B cell (primary cell): ENCODE measurements at regions not wholly inside any gene's neighbourhood (a gene's known extent, or its start where the extent isn't known, plus 50 kb on each side); places are given as distances from the start of the nearest gene placed in this dataset.

ENCODE experiments used
- ATAC-seq: fragments of 200-7000 bp; cut with Tn5 transposase; one replicate; pipeline ENCODE4 v1.10.0; 2021; ENCODE audit warnings: low read depth, mild to moderate bottlenecking, moderate number of reproducible peaks, moderate library complexity
- CTCF ChIA-PET: fragments of 350-600 bp; sonication (Branson Sonifier 250); formaldehyde crosslinking; loops from one replicate; lab custom pipeline; 2021; ENCODE audit warnings: antibody characterized with exemption, inconsistent platforms; lab: Charles Lee
- POLR2A ChIA-PET: fragments of 350-600 bp; sonication (Branson Sonifier 250); formaldehyde crosslinking; loops from one replicate; lab custom pipeline; 2021; ENCODE audit warnings: antibody characterized with exemption; lab: Charles Lee
- DNase-seq: peaks from one replicate; pipeline ENCODE4 v3.0.0; 2013
- H2AFZ ChIP-seq: 2 replicates; pipeline ENCODE4 v1.6.1; 2012; ENCODE audit warnings: mild to moderate bottlenecking, low read depth, low read length; ENCODE audit not compliant: insufficient read depth, poor library complexity, severe bottlenecking
- H3K27ac ChIP-seq, 2 donors: 1 replicate in 1 of 2; 2 replicates in 1 of 2; pipeline ENCODE4 v1.5.1; 2012 to 2013; ENCODE audit warnings: low read length in 2 of 2, mild to moderate bottlenecking in 2 of 2, moderate library complexity in 1 of 2
- H3K27me3 ChIP-seq, 4 experiments: fragments of 200-600 bp in 1 of 4; sonication (generic) in 1 of 4; replicated peaks in 1 of 4; 1 replicate in 2 of 4; 2 replicates in 2 of 4; pipeline versions ENCODE4 v1.6.1 to v1.7.0; 2013 to 2016; ENCODE audit warnings: low read length in 3 of 4, mild to moderate bottlenecking in 2 of 4, mixed read lengths in 1 of 4, moderate library complexity in 1 of 4; ENCODE audit not compliant: insufficient read depth in 4 of 4, control insufficient read depth in 3 of 4; ENCODE audit errors: control extremely low read depth in 1 of 4
- H3K36me3 ChIP-seq, 2 experiments: replicated peaks in 1 of 2; 1 replicate in 1 of 2; 2 replicates in 1 of 2; pipeline versions ENCODE4 v1.6.1 to v1.7.1; 2013; ENCODE audit warnings: low read length in 1 of 2; ENCODE audit not compliant: insufficient read depth in 2 of 2, control insufficient read depth in 1 of 2; ENCODE audit errors: control extremely low read depth in 1 of 2, extremely low read depth in 1 of 2
- H3K4me1 ChIP-seq, 2 donors: fragments of 200-600 bp in 1 of 2; sonication (generic) in 1 of 2; 1 replicate in 1 of 2; 2 replicates in 1 of 2; pipeline versions ENCODE4 v1.5.1 to v1.6.1; 2013 to 2017; ENCODE audit warnings: low read length in 2 of 2; ENCODE audit not compliant: control insufficient read depth in 2 of 2, insufficient read depth in 2 of 2
- H3K4me2 ChIP-seq: replicated peaks from 2 replicates; pipeline ENCODE3; 2012; ENCODE audit warnings: mild to moderate bottlenecking, low read depth, low read length; ENCODE audit not compliant: poor library complexity, severe bottlenecking
- H3K4me3 ChIP-seq, 5 experiments: fragments of 200-600 bp in 1 of 5; sonication (generic) in 1 of 5; 1 replicate in 3 of 5; 2 replicates in 2 of 5; pipeline versions ENCODE4 v1.5.1 to v1.7.0; 2011 to 2016; ENCODE audit warnings: low read length in 4 of 5, mild to moderate bottlenecking in 4 of 5, low read depth in 2 of 5, control low read depth in 1 of 5, moderate library complexity in 1 of 5; ENCODE audit not compliant: insufficient read depth in 1 of 5; ENCODE audit errors: control extremely low read depth in 1 of 5, extremely low read depth in 1 of 5
- H3K79me2 ChIP-seq: fragments of 200-600 bp; sonication (generic); one replicate; pipeline ENCODE4 v1.6.0; 2016; ENCODE audit warnings: low read length; ENCODE audit not compliant: control insufficient read depth, insufficient read depth
- H3K9ac ChIP-seq: fragments of 200-600 bp; sonication (generic); 2 replicates; pipeline ENCODE4 v1.6.1; 2017; ENCODE audit warnings: mild to moderate bottlenecking, low read length, moderate library complexity
- H3K9me3 ChIP-seq, 3 donors: one replicate each; pipeline versions ENCODE4 v1.6.1 to v1.7.1; 2013; ENCODE audit warnings: low read length in 2 of 3; ENCODE audit not compliant: control insufficient read depth in 2 of 3, insufficient read depth in 1 of 3; ENCODE audit errors: control extremely low read depth in 1 of 3
- H4K20me1 ChIP-seq: 2 replicates; pipeline ENCODE4 v1.6.0; 2012; ENCODE audit warnings: mild to moderate bottlenecking, low read length; ENCODE audit not compliant: insufficient read depth, control insufficient read depth, poor library complexity, severe bottlenecking
- H3K27ac Mint-ChIP-seq: one replicate; pipeline ENCODE4 v1.8.0; 2021; ENCODE audit warnings: mixed read lengths
- H3K27me3 Mint-ChIP-seq: one replicate; pipeline ENCODE4 v1.8.0; 2021; ENCODE audit warnings: mixed read lengths
- H3K4me1 Mint-ChIP-seq: one replicate; pipeline ENCODE4 v1.8.0; 2021; ENCODE audit warnings: mixed read lengths
- H3K4me3 Mint-ChIP-seq: one replicate; pipeline ENCODE4 v1.8.0; 2021; ENCODE audit warnings: mixed read lengths
- H3K9me3 Mint-ChIP-seq: one replicate; pipeline ENCODE4 v1.8.0; 2022; ENCODE audit warnings: mixed read lengths; ENCODE audit not compliant: insufficient read depth
- EZH2 ChIP-seq: IDR thresholded peaks from 2 replicates; pipeline ENCODE4 v1.6.1; 2012; ENCODE audit warnings: borderline replicate concordance, low read depth, mild to moderate bottlenecking, moderate library complexity, low read length; ENCODE audit not compliant: insufficient read depth, poor library complexity, severe bottlenecking
- WGBS: methylation state at CpG from one replicate; pipeline ENCODE4 v1.1.5; 2013; ENCODE audit warnings: missing lambda C conversion rate; ENCODE audit not compliant: insufficient coverage; 5-methylcytosine and 5-hydroxymethylcytosine counted together
- intact Hi-C: fragments of 100-400 bp; cut with micrococcal nuclease; formaldehyde crosslinking; loops from one replicate; pipeline ENCODE4 v1.10.0; 2022
- TF ChIP-seq, protein P1 (sequence below): fragments of 200-600 bp; IDR thresholded peaks from one replicate; pipeline ENCODE4 v1.8.0; 2022; ENCODE audit warnings: antibody characterized with exemption, mild to moderate bottlenecking

DNA sequence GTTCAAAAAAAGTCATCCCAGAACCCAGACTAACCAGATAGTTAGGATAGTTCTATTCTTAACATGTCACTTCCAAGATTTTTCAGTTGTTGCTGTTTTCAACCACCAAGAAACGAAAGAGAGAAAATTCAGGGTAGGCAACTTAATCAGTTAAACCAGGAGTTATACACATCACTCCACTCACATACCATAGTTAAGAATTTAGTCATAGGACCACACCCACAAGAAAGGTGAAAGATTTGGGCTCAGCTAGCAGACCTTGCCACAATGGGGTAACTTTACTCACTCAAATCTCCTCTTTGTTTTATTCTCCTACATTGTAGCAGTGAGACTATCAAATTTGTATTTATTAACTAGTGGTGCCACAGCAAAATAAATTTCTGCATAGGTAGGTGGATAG, 473.6 kb downstream of the NUP35 start:
- ChIA-PET POLR2A (no interaction called here), CTCF (no interaction called here)
- Histone ChIP-seq H3K36me3 (no peaks in the 10 kb centered on the region), H3K4me2 (no peak overlapping the region), H3K9me3 (peaks cover 0 to 4% (median 0%) of the 10 kb centered on the region in 3 donors), H3K79me2 (no peaks in the 10 kb centered on the region), H4K20me1 (no peaks in the 10 kb centered on the region), H2AFZ (no peak overlapping the region), H3K4me3 (no peak overlapping the region), H3K9ac (no peak overlapping the region), H3K27me3 (no peaks in the 10 kb centered on the region), H3K4me1 (no peaks in the 10 kb centered on the region), H3K27ac (no peak overlapping the region)
- Mint-ChIP-seq H3K4me1 (no peaks in the 10 kb centered on the region), H3K4me3 (no peak overlapping the region), H3K27ac (no peak overlapping the region), H3K9me3 (peaks cover 2% of the 10 kb centered on the region), H3K27me3 (no peaks in the 10 kb centered on the region)
- intact Hi-C loops = no loop called here
- TF ChIP-seq EZH2 = no peak
- TF ChIP-seq, protein P1, sequence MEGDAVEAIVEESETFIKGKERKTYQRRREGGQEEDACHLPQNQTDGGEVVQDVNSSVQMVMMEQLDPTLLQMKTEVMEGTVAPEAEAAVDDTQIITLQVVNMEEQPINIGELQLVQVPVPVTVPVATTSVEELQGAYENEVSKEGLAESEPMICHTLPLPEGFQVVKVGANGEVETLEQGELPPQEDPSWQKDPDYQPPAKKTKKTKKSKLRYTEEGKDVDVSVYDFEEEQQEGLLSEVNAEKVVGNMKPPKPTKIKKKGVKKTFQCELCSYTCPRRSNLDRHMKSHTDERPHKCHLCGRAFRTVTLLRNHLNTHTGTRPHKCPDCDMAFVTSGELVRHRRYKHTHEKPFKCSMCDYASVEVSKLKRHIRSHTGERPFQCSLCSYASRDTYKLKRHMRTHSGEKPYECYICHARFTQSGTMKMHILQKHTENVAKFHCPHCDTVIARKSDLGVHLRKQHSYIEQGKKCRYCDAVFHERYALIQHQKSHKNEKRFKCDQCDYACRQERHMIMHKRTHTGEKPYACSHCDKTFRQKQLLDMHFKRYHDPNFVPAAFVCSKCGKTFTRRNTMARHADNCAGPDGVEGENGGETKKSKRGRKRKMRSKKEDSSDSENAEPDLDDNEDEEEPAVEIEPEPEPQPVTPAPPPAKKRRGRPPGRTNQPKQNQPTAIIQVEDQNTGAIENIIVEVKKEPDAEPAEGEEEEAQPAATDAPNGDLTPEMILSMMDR = no peak
- no peak for DNase-seq
- 60% methylated on average over 1 of the region's 1 CpG for WGBS
- no peak for ATAC-seq

DNA sequence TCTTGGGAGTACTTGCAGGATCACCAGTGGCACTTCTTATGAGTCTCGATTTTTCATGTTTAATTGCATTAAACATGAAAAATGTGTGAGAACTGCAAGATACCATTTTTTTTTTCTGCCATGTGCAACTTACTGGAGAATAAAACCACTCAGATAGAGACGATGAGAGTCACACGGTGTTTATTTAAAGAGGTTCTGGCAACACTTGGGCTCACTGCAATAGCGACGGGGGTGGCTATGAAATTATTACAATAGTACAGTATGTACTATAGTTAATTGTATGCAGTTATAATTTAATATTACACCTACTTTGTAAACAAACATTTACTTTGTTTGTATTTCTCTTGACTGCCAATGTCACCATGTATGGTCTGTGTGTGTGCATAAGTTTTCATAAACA, 479.8 kb downstream of the NUP35 start:
- Histone ChIP-seq H3K79me2 (no peaks in the 10 kb centered on the region), H3K36me3 (no peaks in the 10 kb centered on the region), H3K4me2 (no peak overlapping the region), H3K27me3 (no peaks in the 10 kb centered on the region), H3K4me3 (no peak overlapping the region), H4K20me1 (no peaks in the 10 kb centered on the region), H3K4me1 (no peaks in the 10 kb centered on the region), H3K9me3 (peaks cover 0 to 7% (median 0%) of the 10 kb centered on the region in 3 donors), H3K9ac (no peak overlapping the region), H2AFZ (no peak overlapping the region), H3K27ac (no peak overlapping the region)
- Mint-ChIP-seq H3K9me3 (no peaks in the 10 kb centered on the region), H3K27me3 (no peaks in the 10 kb centered on the region), H3K4me1 (no peaks in the 10 kb centered on the region), H3K4me3 (no peak overlapping the region), H3K27ac (no peak overlapping the region)
- DNase-seq = no peak
- no CpG with 5 or more reads among the region's 5 CpGs for WGBS
- POLR2A ChIA-PET = no interaction called here
- no peak for TF ChIP-seq EZH2
- TF ChIP-seq, protein P1 = no peak
- ATAC-seq = no peak
- CTCF ChIA-PET = no interaction called here
- intact Hi-C loops = no loop called here
